ENCODE measurements at regions not wholly inside any gene's neighbourhood (a gene's known extent, or its start where the extent isn't known, plus 50 kb on each side); places are given as distances from the start of the nearest gene placed in this dataset.
A peak's percentile ranks its signal among the peaks of the same experiment; 100 is the strongest.
"Not testable (repeated sequence)": the region's sequence is repeated elsewhere in the genome, so short reads cannot be mapped to it uniquely, and the experiment has no call there.

GRCh38 chrX:36642052-36642451 is 366.1 kb upstream of the FAM47C start:
- DNase-seq (ENCODE audit: insufficient read length, low spot score) (no peak), FAIRE-seq (no peak)

- no peak for DNase-seq (ENCODE audit: insufficient read length, low spot score)
- FAIRE-seq = peak; percentile 36
Measured at GRCh38 chrX:36650622-36651021, 357.5 kb upstream of the FAM47C start.

GRCh38 chrX:36683507-36683906 is 324.7 kb upstream of the FAM47C start:
- DNase-seq (ENCODE audit: insufficient read length, low spot score) (no peak), FAIRE-seq (no peak)

GRCh38 chrX:36684053-36684452 is 324.1 kb upstream of the FAM47C start:
- DNase-seq (ENCODE audit: insufficient read length, low spot score) = no peak
- FAIRE-seq = no peak

GRCh38 chrX:36721990-36722389 is 286.2 kb upstream of the FAM47C start:
- no peak for FAIRE-seq
- DNase-seq (ENCODE audit: insufficient read length, low spot score) = no peak

- no peak for FAIRE-seq
Measured at GRCh38 chrX:36753602-36754001, 254.6 kb upstream of the FAM47C start.

GRCh38 chrX:36787752-36788151 is 220.4 kb upstream of the FAM47C start:
- DNase-seq (ENCODE audit: insufficient read length, low spot score) = no peak
- FAIRE-seq = no peak

More at GRCh38 chrX:36753602-36754001, 254.6 kb upstream of the FAM47C start:
- no peak for DNase-seq (ENCODE audit: insufficient read length, low spot score)

- FAIRE-seq = no peak
- DNase-seq (ENCODE audit: insufficient read length, low spot score) = no peak
Measured at GRCh38 chrX:36803151-36803550, 205.0 kb upstream of the FAM47C start.

GRCh38 chrX:36804066-36804465 is 204.1 kb upstream of the FAM47C start:
- DNase-seq (ENCODE audit: insufficient read length, low spot score) (no peak), FAIRE-seq (no peak)

- DNase-seq (ENCODE audit: insufficient read length, low spot score) = no peak
- FAIRE-seq = no peak
Measured at GRCh38 chrX:36844857-36845256, 163.3 kb upstream of the FAM47C start.

GRCh38 chrX:36847496-36847895 is 160.7 kb upstream of the FAM47C start:
- no peak for FAIRE-seq
- no peak for DNase-seq (ENCODE audit: insufficient read length, low spot score)

GRCh38 chrX:36849407-36849806 is 158.8 kb upstream of the FAM47C start:
- FAIRE-seq (no peak), DNase-seq (ENCODE audit: insufficient read length, low spot score) (no peak)

- DNase-seq (ENCODE audit: insufficient read length, low spot score) (no peak), FAIRE-seq (no peak)
Measured at GRCh38 chrX:36856849-36857248, 151.3 kb upstream of the FAM47C start.

- no peak for FAIRE-seq
Measured at GRCh38 chrX:36859231-36859630, 148.9 kb upstream of the FAM47C start.

GRCh38 chrX:36861601-36862000 is 146.6 kb upstream of the FAM47C start:
- FAIRE-seq (no peak), DNase-seq (ENCODE audit: insufficient read length, low spot score) (no peak)

More at GRCh38 chrX:36859231-36859630, 148.9 kb upstream of the FAM47C start:
- no peak for DNase-seq (ENCODE audit: insufficient read length, low spot score)

GRCh38 chrX:36867143-36867542 is 141.0 kb upstream of the FAM47C start:
- FAIRE-seq (no peak), DNase-seq (ENCODE audit: insufficient read length, low spot score) (no peak)

GRCh38 chrX:36868592-36868991 is 139.6 kb upstream of the FAM47C start:
- DNase-seq (ENCODE audit: insufficient read length, low spot score) (no peak), FAIRE-seq (no peak)

GRCh38 chrX:36869457-36869856 is 138.7 kb upstream of the FAM47C start:
- DNase-seq (ENCODE audit: insufficient read length, low spot score) = no peak
- no peak for FAIRE-seq

- DNase-seq (ENCODE audit: insufficient read length, low spot score) (no peak), FAIRE-seq (no peak)
Measured at GRCh38 chrX:36897690-36898089, 110.5 kb upstream of the FAM47C start.

GRCh38 chrX:36898301-36898700 is 109.9 kb upstream of the FAM47C start:
- DNase-seq (ENCODE audit: insufficient read length, low spot score) = peak; percentile 0
- FAIRE-seq = no peak

- DNase-seq (ENCODE audit: insufficient read length, low spot score) = not testable (repeated sequence)
Measured at GRCh38 chrX:36904561-36904960, 103.6 kb upstream of the FAM47C start.

GRCh38 chrX:36908801-36909675 is 99.1 kb upstream of the FAM47C start:
- peak; percentile 2 for DNase-seq (ENCODE audit: insufficient read length, low spot score)
- FAIRE-seq = no peak

More at GRCh38 chrX:36904561-36904960, 103.6 kb upstream of the FAM47C start:
- not testable (repeated sequence) for FAIRE-seq
